Suprapubic skin (tissue), 4 donors: ENCODE measurements at regions not wholly inside any gene's neighbourhood (a gene's known extent, or its start where the extent isn't known, plus 50 kb on each side); places are given as distances from the start of the nearest gene placed in this dataset.

ENCODE experiments used
- POLR2A ChIP-seq, 2 donors: fragments of 450-650 bp; IDR thresholded peaks; one replicate each; pipeline ENCODE4 v1.6.1; 2017; ENCODE audit warnings: antibody characterized with exemption in 2 of 2, mild to moderate bottlenecking in 2 of 2, moderate library complexity in 2 of 2
- POLR2AphosphoS5 ChIP-seq, 3 donors: sonication (generic); formaldehyde crosslinking; IDR thresholded peaks; one replicate each; pipeline ENCODE4 v1.6.1; 2017; ENCODE audit warnings: antibody characterized with exemption in 3 of 3
- TF ChIP-seq, protein P1 (sequence below), 2 donors: fragments of 200-600 bp in 1 of 2; fragments of 450-650 bp in 1 of 2; sonication (generic) in 1 of 2; IDR thresholded peaks; one replicate each; pipeline ENCODE4 v1.5.1; 2016 to 2019; ENCODE audit warnings: antibody characterized with exemption in 2 of 2, mild to moderate bottlenecking in 1 of 2, moderate library complexity in 1 of 2

DNA sequence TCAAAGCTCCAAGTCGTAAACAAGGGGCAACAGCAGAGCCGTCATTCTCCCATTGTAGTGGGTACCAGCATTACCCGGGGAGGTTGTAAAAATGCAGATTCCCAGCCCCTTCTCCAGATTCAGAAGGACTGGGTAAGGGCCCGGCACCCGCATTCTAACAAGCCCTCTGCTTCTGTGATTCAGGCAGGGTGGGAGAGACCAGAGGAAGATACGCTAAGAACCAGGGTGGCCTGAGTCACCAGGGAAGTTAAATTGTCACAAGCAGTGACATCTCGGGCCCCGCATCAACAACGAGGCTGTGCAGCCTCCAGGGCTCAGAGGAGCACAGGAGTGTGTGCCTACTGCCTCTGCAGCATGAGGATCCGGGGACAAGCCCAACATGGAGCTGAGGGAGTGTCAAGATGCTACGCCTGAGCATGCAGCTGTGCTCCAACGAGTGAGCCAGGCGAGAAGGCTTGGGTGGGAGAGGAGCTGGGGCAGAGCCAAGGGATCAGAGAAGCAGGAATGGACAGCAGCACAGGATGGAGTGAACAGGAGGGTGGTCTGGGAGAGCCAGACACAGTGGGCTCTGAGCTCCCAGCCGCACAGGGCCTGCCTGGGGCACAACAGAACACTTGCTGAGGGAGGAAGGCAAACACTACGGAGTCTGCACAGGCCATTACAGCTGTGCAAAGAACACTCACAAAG, 68.5 kb downstream of the CPN2 start:
- TF ChIP-seq POLR2A (IDR thresholded peaks at IDR 0.05) (no peak), POLR2AphosphoS5 (IDR thresholded peaks at IDR 0.05) (no peak)
- TF ChIP-seq, protein P1, sequence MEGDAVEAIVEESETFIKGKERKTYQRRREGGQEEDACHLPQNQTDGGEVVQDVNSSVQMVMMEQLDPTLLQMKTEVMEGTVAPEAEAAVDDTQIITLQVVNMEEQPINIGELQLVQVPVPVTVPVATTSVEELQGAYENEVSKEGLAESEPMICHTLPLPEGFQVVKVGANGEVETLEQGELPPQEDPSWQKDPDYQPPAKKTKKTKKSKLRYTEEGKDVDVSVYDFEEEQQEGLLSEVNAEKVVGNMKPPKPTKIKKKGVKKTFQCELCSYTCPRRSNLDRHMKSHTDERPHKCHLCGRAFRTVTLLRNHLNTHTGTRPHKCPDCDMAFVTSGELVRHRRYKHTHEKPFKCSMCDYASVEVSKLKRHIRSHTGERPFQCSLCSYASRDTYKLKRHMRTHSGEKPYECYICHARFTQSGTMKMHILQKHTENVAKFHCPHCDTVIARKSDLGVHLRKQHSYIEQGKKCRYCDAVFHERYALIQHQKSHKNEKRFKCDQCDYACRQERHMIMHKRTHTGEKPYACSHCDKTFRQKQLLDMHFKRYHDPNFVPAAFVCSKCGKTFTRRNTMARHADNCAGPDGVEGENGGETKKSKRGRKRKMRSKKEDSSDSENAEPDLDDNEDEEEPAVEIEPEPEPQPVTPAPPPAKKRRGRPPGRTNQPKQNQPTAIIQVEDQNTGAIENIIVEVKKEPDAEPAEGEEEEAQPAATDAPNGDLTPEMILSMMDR (IDR thresholded peaks at IDR 0.05): no peak
